ENCODE measurements at regions not wholly inside any gene's neighbourhood (a gene's known extent, or its start where the extent isn't known, plus 50 kb on each side); places are given as distances from the start of the nearest gene placed in this dataset.

DNA sequence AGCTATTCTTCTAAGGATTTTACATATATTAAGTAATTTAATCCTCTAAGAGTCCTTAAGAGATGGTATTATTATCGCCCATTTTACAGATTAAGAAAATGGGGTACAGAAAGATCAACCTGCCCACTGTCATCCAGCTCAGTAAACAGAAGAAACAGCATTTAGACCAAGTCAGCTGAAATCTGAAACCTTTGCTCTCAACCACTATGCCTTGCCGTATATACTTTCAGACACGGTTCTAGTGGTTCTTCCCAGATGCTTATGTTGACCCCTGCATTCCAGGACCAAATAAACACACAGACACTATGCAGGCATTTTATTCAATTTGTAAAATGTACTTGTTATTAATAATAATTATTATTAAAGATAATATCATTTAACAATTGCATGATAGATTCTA, 854.8 kb downstream of the KCNJ2 start:
- TF ChIP-seq POLR2A (IDR thresholded peaks at IDR 0.05; ENCODE audit: low read depth, low read length) (no peak), POLR2AphosphoS5 (IDR thresholded peaks at IDR 0.05; ENCODE audit: low read depth, low read length) (no peak)
